NCI-H2196 treated with DMSO at 0.1 percent for 48 hours (cell line): ENCODE measurements at regions not wholly inside any gene's neighbourhood (a gene's known extent, or its start where the extent isn't known, plus 50 kb on each side); places are given as distances from the start of the nearest gene placed in this dataset.

Source experiments
- DNase-seq: peaks from one replicate; lab custom pipeline; 2025; ENCODE audit not compliant: unreplicated experiment; lab: John Stamatoyannopoulos, UW

DNA sequence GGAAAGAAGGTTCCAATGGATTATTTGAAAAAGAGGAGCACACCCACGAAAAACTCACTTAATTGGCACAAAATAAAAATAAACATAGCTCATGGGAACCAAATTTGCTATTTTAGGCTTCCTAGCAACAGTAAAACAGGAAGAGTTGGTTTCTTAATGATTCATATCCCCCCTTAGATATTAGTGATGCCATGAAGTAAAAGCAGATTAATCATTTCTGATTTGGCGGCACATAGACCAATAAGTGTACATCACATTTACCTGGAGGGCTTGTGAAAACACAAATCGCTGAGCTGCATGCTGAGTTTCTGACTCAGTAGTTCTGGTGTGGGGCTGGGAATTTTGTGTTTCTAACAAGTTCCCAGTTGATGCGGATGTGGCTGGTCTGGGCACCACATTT lies 260.4 kb downstream of the SLC4A3 start:
- no peak for DNase-seq

GRCh38 chr2:219893541-219893940 lies 266.1 kb downstream of the SLC4A3 start:
- DNase-seq: no peak

DNA sequence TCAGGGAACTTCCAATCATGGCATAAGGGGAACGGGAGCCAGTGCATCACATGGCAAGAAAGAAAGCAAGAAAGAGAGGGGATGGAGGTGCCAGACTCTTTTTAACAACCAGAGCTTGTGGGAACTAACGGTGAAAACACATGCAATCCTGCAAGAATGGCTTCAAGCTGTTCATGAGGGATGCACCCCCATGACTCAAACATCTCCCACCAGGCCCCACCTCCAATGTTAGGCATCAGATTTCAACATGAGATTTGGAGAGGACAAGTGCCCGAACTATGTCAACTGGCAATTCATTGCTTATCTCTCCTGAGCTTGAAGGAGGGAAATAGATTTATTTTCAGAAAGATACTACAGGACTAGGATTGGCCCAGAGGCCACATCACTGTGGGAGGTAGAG lies 270.0 kb downstream of the SLC4A3 start:
- no peak for DNase-seq

- DNase-seq: no peak
Measured at GRCh38 chr2:219901155-219901554, 273.7 kb downstream of the SLC4A3 start.

- no peak for DNase-seq
Measured at GRCh38 chr2:219902891-219903552, 275.6 kb downstream of the SLC4A3 start.

DNA sequence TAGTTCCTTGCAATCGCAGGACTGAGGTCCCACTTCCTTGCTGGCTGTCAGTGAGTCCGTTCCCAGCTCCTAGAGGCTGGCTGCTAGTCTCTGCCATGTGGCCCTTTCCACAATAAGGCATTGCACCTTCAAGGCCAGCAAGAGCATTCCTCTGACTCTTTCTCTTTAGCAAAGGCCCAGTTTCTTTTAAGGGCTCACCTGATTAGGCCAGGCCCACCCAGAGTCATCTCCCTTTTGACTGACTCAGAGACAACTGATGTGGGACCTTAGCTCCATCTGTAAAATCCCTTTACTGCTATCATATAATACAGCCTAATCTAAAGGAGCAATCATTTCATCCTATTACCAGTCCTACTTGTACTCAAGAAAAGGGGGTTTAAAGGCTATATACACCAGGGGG lies 278.2 kb downstream of the SLC4A3 start:
- no peak for DNase-seq

- DNase-seq: no peak
Measured at GRCh38 chr2:219906114-219907010, 278.9 kb downstream of the SLC4A3 start.

DNA sequence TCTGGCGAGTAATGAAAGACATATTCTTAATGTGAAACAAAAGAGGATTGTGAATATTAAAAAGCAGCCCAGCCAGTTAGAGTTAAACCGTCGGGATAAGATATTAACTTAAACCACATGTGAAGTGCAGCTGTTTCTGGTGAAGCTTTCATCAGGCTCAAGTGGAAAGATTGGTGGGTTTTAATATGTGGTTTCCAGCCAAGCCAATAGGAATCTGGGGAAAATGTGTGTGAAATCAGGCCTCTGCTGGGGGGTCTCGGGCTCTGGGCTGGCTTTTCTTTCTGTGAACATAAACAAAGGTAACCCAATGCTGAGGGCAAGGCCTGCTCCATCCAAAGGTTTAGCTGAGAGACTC lies 279.6 kb downstream of the SLC4A3 start:
- DNase-seq: no peak

DNA sequence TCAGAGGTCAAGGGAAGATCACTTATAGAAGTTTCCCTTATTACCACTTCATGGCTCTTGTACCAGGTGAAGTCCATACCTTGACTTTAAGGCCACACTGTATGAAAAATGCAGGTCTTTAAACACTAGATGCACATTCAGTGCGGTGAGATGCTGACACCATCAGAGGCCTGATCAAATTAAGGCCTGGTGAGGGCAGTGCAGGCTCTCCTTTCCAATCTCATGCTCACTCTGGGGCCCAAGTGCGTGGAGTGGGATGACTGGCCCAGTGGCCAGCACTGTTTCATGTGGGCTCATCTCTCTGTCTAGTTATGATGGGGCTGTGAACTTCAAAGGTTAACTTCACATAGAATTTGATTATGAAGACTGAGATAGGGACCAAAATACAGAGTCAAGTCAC lies 281.1 kb downstream of the SLC4A3 start:
- no peak for DNase-seq

DNA sequence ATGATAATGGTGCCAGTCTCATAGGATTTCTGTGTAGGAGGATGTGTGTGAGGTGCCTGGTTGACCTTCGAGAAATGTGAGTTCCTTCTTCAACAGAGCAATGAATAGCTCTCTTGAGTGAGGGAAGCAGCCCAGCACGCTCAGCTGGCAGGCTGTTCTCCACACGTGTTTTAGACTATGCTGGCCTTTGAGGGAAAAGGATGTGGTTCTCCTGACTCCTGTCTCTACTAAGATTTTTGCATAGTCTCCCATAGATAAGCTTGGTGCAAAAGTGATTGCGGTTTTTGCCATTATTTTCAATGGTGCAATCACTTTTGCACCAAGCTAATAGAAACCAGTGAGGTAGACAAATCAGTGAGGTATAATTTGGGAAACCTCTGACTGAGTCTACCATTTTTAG lies 284.1 kb downstream of the SLC4A3 start:
- DNase-seq: no peak

- DNase-seq: no peak
Measured at GRCh38 chr2:219912491-219912921, 285.1 kb downstream of the SLC4A3 start.

DNA sequence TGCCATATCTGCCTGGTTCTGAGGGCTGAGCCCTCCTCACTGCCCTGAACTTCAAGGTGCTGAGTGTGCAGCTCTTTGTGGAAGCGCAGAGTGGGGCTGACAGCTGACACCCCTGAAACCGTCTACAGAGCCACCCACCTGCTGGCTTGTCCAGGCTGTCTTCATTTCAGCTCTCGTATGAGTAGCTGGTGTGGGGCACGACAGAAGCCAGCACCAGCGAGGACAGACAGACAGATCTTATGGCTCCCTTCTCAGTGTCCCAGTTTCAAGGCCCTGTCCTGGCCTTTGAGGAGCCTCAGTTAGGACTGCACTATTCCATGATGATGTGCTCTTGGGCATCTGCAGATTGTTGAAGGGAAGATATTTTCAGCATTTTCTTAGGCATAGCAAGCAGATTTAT lies 287.1 kb downstream of the SLC4A3 start:
- DNase-seq: no peak

DNA sequence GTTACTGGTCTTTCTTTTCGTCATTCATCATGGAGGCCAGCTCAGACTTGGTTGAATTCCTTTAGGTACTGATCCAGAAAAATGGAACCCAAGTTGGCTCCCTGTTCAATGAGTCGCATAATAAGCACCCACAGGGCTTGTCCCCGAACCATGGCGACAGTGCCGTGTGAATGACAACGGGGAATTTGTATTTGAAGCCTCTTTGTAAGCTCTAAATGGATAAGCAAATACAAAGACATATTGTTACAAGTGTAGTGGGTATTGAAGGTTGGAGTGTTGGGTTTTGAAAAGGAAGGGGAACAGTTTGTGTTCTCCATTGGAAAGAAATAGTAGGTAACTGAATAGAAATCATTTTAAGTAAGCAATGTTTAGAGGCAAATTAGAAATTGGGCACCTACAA lies 288.9 kb downstream of the SLC4A3 start:
- no peak for DNase-seq

GRCh38 chr2:219916726-219917440 lies 289.5 kb downstream of the SLC4A3 start:
- no peak for DNase-seq

DNA sequence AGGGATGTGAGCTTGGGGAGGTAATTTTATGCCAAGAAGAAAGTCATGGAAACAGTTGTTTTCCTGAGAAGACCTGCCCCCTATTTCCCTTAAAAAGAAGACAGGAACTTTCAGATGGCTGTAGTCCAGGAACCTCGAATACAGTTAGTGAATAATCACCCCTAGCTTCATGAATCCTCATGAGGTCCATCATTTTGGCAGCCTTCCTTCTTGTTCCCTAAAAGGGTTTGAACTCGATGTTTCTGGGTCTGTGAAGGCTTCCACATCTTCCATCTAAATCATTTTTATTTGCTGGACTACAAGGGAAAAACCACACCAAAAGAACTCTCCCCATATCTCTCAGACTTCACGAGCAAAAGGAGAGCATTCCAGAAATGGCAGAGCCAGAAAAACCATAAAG lies 290.8 kb downstream of the SLC4A3 start:
- DNase-seq: no peak

DNA sequence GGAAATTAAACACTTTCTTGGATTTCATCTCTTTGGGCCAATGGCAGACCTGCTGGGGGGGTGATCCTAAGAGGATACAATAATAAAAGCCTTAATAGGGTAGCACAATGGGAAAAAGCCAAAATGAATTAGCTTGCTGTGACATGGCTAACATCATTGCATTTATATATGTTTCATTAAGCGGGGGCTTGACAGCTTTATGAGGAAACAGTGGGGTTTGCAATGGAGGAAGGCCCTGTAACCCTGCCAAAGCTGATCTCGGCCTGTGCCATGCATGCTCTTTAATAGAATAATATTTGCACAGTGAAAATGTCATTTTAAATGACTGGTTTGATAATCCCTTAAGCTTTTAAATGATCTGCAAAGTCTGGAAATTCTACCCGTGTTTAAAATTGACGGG lies 291.5 kb downstream of the SLC4A3 start:
- DNase-seq: no peak

- DNase-seq: no peak
Measured at GRCh38 chr2:219919506-219919905, 292.1 kb downstream of the SLC4A3 start.

GRCh38 chr2:219929835-219930234 lies 302.4 kb downstream of the SLC4A3 start:
- DNase-seq: no peak

- DNase-seq: no peak
Measured at GRCh38 chr2:219939647-219940046, 312.2 kb downstream of the SLC4A3 start.

GRCh38 chr2:219944866-219945265 lies 317.4 kb downstream of the SLC4A3 start:
- DNase-seq: no peak

DNA sequence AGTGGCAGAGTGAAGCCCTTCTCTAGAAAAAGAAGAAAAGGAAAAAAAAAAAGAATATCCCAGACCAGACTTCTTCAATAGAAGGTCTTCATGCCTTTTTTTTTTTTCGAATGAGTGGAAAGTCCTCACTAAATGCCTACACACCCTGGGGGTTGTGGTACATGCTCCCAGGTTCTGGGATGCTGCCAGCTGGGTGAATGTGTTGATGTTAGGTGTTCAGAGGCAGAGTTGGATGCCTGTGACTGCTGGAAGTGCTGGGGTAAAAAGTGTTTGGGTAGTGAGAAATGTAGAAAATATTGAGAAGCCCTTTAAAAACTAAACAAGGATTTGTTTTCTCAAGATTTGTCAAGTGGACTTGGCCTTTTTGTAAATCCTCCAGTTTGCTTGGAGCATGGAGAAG lies 318.6 kb downstream of the SLC4A3 start:
- DNase-seq: no peak

DNA sequence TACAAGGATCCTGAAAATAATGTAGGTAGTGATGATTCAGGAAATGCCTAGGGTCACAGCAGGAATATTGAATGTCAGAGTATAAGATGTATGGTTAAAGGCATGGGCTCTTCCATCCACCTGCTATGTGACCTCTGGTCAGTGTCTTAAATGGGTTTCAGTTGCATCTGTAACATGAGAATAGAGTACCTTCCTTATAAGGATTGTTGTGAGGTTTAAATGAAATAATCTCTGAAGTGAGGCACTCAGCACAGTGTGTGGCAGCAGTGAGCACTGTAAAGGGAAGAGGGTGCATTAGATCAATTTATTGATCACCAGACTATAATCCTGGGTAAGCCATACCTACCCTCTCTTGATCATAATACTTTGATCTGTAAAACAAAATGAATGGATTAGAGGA lies 319.1 kb downstream of the SLC4A3 start:
- DNase-seq: no peak
